Motor neuron (in vitro differentiated cells): ENCODE measurements at regions not wholly inside any gene's neighbourhood (a gene's known extent, or its start where the extent isn't known, plus 50 kb on each side); places are given as distances from the start of the nearest gene placed in this dataset.
A peak's percentile ranks its signal among the peaks of the same experiment; 100 is the strongest.
"Not testable (repeated sequence)": the region's sequence is repeated elsewhere in the genome, so short reads cannot be mapped to it uniquely, and the experiment has no call there.

ENCODE experiments used
- ATAC-seq, 8 experiments: fragments of 200-7000 bp; cut with Tn5 transposase; replicated peaks in 6 of 8; 2 replicates each; pipeline ENCODE4 v1.8.0; 2021; ENCODE audit warnings: mild to moderate bottlenecking in 8 of 8, moderate library complexity in 8 of 8
- H3K27ac ChIP-seq, 2 donors: fragments of 250-450 bp; sonication (Bioruptor Pico); 2 replicates each; pipeline ENCODE4 v1.9.0; 2021; ENCODE audit warnings: antibody characterized with exemption in 2 of 2, mild to moderate bottlenecking in 2 of 2, moderate library complexity in 1 of 2
- H3K4me1 ChIP-seq, 2 donors: fragments of 250-450 bp; sonication (Bioruptor Pico); replicated peaks in 1 of 2; 2 replicates each; pipeline ENCODE4 v1.6.1; 2021; ENCODE audit warnings: antibody characterized with exemption in 2 of 2, mild to moderate bottlenecking in 2 of 2, moderate library complexity in 1 of 2
- H3K4me3 ChIP-seq, 5 donors: fragments of 250-450 bp; sonication (Bioruptor Pico); 2 replicates each; pipeline ENCODE4 v1.9.0; 2021; ENCODE audit warnings: antibody characterized with exemption in 5 of 5, mild to moderate bottlenecking in 5 of 5, moderate library complexity in 4 of 5
- WGBS, 10 experiments: fragments of 450-650 bp; shearing (Covaris generic); methylation state at CpG; one replicate each; pipeline ENCODE4 v1.0.0; 2022; 5-methylcytosine and 5-hydroxymethylcytosine counted together
- in situ Hi-C, 9 experiments: fragments of 400-800 bp; cut with MboI; loops; one replicate each; pipeline ENCODE4 v1.15.0; 2021; ENCODE audit warnings: low sequenced_read_pairs in 9 of 9, low pct_unique_long_range_greater_than_20kb in 2 of 9; ENCODE audit not compliant: unreplicated experiment in 9 of 9

DNA sequence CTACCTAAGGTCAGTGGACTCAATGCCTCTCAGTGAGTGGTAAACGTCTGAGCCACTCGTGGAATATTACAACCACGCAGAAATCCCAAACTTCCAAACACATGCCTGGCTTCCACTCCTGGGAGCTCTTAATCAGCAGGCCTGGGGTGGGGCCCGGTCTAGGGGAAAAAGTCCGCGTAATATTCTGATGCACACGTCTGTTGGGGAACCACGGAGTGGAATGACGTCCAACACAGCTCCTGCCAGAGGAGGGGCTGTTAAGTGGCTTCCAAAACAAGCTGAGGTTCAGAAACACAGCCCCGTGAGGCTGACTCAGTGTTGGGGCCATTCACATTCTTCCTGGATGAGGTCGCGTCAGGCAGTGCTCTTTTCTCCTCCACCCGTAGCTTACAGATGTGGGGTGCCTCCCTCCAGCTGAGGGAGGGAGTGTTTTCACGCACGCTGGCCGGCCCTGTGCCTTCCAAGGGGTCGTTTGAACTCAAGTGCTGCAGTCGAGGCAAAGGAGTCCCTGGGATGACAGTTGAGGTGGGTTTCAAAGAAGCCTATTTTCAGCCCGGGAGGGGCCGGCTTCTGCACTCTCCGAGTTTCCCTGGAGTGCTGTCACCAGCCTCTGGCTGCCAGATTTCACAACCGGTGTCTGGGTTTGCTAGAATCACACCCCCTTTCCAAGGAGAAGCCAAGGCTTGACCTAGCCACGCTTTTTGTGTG lies 73.1 kb downstream of the ACKR3 start:
- Histone ChIP-seq H3K4me3 (no peak overlapping the region), H3K27ac (no peak overlapping the region), H3K4me1 (no peaks in the 10 kb centered on the region)
- in situ Hi-C loops = no loop called here
- 0 to 100% (median 61%) methylated on average over 1 to 14 of the region's 23 CpGs; no CpG with 5 or more reads in 1 of the 10 experiments for WGBS, 10 experiments
- ATAC-seq = peak; percentile 50 to 97 (median 92)

DNA sequence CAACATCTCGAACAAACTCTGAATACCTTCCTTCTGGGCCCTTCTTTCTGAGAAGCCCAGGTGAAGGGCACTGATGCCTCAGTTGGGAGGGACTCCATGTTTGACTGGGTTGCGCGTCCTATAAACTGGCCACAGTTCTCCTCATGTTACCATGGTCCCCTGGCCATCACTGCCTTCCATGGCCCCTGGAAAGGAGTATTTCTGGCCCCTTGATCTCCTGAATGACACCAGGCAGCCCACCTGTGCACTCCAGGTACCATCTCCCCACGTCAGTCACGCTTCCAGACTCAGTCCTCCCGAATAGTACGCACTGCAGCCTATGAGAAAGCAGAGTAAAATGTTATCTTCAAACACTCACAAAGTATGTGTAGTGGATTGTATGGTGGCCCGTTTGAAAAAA lies 73.9 kb downstream of the ACKR3 start:
- no peak for ATAC-seq
- WGBS, 10 experiments = 80 to 97% (median 93%) methylated on average over 1 to 8 of the region's 8 CpGs; no CpG with 5 or more reads in 4 of the 10 experiments
- Histone ChIP-seq H3K4me1 (no peaks in the 10 kb centered on the region), H3K27ac (no peak overlapping the region), H3K4me3 (no peak overlapping the region)
- in situ Hi-C loops = no loop called here

DNA sequence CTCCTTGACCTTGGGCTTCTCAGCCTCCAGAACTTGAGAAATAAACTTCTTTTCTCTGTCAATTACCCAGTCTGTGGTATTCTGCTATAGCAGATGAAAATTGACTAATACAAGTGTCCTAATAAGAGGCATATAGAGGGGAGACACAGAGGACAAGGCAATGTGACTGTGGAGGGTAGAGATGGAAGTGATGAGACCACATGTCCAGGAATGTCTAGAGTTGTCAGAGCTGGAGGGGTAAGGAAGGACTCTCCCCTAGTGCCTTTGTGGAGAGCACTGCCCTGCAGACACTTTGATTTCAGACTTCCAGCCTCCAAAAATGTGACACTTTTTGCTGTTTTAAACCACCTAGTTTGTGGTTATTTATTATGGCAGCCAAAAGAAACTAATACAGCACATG lies 74.4 kb downstream of the ACKR3 start:
- ATAC-seq = no peak
- in situ Hi-C loops = no loop called here
- Histone ChIP-seq H3K4me1 (no peaks in the 10 kb centered on the region), H3K27ac (no peak overlapping the region), H3K4me3 (no peak overlapping the region)

DNA sequence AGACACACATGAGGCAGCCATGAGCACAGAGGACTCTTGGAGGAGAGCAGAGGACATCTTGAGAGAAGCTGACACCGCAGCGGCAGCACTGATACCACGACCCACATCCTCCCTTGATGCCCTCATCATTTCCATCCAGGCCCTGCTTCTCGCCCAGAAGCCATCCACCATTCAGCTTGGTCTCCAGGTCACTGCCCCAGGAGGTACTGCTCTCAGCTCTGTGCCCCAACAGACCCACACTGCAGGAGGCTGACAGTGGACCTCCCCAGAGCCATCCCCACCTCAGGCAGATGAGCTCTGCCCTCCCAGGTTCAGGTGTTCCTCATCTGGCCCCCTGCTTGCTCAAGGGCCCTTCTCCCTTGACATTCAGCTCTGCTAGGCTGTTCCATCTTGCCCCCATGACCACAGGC lies 74.9 kb downstream of the ACKR3 start:
- in situ Hi-C loops = no loop called here
- Histone ChIP-seq H3K4me1 (no peaks in the 10 kb centered on the region), H3K27ac (no peak overlapping the region), H3K4me3 (no peak overlapping the region)
- ATAC-seq = no peak
- 68 to 100% methylated on average over 2 to 4 of the region's 4 CpGs; no CpG with 5 or more reads in 8 of the 10 experiments for WGBS, 10 experiments

DNA sequence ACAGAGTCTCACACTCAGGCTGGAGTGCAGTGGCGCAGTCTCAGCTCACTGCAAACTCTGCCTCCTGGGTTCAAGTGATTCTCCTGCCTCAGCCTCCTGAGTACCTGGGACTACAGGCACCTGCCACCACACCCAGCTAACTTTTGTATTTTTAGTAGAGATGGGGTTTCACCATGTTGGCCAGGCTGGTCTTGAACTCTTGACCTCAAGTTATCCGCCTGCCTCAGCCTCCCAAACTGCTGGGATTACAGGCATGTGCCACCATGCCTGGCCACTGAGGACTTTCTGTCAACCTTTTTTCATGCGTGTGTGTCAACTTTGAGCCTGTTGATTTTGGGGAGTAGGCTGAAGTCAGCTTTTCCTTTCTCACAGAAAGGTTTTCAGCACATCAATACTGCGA lies 75.5 kb downstream of the ACKR3 start:
- H3K27ac ChIP-seq, H3K4me3 ChIP-seq, ATAC-seq, in situ Hi-C loops, H3K4me1 ChIP-seq: not testable (repeated sequence)
- WGBS, 10 experiments = 91 to 100% (median 100%) methylated on average over 1 to 3 of the region's 4 CpGs; no CpG with 5 or more reads in 1 of the 10 experiments

DNA sequence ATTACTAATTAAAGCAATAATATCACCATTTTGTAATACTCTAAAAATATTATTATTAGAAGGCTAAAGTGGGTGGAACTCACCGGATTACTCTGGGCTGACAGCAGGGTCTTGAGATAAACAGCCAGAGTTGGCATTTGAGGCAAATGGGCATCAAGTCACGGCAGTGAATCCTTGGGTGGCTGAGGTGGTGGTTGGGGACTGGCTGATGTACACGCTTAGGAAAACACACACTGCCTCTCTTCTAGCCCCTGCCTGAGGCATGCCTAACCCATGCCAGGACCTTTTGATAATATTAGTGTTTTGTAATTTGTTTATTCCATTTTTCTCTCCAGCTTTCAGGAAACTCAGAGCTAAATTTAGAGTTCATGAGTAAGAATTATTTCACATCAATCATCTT lies 76.8 kb downstream of the ACKR3 start:
- H3K4me1 ChIP-seq = no peaks in the 10 kb centered on the region
- no peak overlapping the region for H3K27ac ChIP-seq
- H3K4me3 ChIP-seq = no peak overlapping the region
- 11 to 100% (median 77%) methylated on average over 1 to 3 of the region's 3 CpGs; no CpG with 5 or more reads in 4 of the 10 experiments for WGBS, 10 experiments
- no peak for ATAC-seq
- in situ Hi-C loops = no loop called here

DNA sequence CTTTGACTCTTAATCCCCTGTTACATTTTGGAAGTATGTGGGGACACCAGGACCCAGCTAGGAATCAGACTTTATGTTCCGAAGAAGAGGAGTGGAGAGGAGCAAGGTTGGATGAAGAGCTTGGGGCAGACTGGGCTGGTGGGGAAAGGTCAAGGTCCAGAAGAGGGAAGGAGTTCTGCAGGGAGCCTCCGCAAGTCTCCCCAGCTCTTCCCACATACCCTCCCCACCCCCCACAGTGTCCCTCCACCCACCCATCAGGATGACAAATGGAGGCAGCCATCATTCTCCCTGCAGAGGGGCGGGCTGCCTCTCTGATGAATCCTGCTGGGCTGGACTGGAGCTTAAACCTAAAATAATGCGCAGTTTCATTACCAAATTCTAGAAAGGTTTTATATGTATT lies 77.2 kb downstream of the ACKR3 start:
- ATAC-seq = no peak

DNA sequence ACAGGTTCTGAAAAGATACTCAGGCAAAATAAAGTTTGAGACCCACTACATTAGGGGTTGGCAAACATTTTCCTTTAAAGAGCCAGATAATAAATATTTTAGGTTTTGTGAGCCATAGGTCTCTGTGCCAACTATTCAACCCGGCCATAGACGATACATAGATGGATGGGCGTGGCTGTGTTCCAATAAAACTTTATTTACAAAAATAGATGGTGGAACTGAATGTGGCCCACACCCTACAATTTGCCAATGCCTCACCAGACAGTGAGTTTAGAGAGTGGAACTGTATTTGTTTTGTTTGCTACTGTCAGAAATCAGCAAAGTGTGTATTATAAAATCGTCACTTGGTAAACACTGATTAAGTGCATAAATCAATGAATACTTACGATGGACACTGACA lies 78.0 kb downstream of the ACKR3 start:
- no peak for ATAC-seq
- Histone ChIP-seq H3K4me3 (no peak overlapping the region), H3K27ac (no peak overlapping the region), H3K4me1 (no peaks in the 10 kb centered on the region)
- in situ Hi-C loops = no loop called here
- 70 to 98% (median 89%) methylated on average over 3 to 5 of the region's 5 CpGs; no CpG with 5 or more reads in 1 of the 10 experiments for WGBS, 10 experiments

More for the DNA sequence above, 77.2 kb downstream of the ACKR3 start:
- in situ Hi-C loops = no loop called here
- Histone ChIP-seq H3K4me1 (no peaks in the 10 kb centered on the region), H3K4me3 (no peak overlapping the region), H3K27ac (no peak overlapping the region)
- WGBS, 10 experiments = 40 to 100% (median 79%) methylated on average over 1 to 2 of the region's 4 CpGs; no CpG with 5 or more reads in 6 of the 10 experiments

DNA sequence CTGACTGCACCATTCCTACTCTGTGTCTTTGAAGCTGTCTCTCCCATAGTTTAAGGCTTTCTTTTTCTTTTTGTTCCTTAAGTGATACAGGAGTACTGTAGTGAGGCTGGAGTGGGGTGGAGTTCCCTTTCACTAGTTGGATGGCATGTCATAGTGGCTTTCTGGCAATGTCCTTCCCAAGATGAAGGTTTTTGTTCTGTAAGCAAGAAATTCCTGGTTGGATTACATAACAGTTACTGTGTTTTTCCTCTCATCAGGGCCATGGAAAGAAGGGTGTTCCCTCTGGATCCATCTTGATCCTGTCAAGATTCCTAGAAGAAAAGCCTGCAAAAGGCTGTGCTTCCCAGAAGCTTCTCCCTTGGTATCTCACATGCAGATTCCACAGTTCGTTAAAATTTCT lies 84.2 kb downstream of the ACKR3 start:
- WGBS, 10 experiments = 0 to 100% (median 80%) methylated on average over 1 of the region's 1 CpG; no CpG with 5 or more reads in 7 of the 10 experiments
- Histone ChIP-seq H3K27ac (no peak overlapping the region), H3K4me3 (no peak overlapping the region), H3K4me1 (no peaks in the 10 kb centered on the region)
- in situ Hi-C loops = no loop called here
- ATAC-seq = peak in 2 of 8 experiments; percentile 52 to 66

GRCh38 chr2:236654496-236654895 lies 84.9 kb downstream of the ACKR3 start:
- no peak overlapping the region for H3K27ac ChIP-seq
- in situ Hi-C loops = no loop called here
- H3K4me3 ChIP-seq = no peak overlapping the region
- no peak for ATAC-seq
- H3K4me1 ChIP-seq = peaks cover 3% of the 10 kb centered on the region in 2 donors
- WGBS, 10 experiments = 0 to 100% (median 67%) methylated on average over 1 to 3 of the region's 6 CpGs; no CpG with 5 or more reads in 2 of the 10 experiments

DNA sequence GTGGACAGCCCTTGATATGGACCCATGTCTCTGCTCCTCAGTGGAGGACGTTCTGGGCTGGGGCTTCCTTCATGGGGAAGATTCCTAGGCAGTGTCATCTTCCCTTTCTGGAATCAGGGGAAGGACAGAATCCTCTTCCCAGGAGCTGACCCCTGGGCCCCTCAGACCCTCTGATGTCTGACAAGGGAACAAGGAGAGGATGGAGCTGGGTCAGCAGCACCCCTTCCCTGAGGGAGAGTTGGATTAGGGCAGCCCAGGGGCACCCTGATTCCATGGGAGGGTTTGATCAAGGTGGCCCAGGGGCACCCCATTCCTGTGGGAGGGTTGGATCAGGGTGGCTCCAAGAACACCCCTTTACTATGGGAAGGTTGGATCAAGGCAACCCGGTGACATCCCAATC lies 86.5 kb downstream of the ACKR3 start:
- in situ Hi-C loops = no loop called here
- H3K27ac ChIP-seq = no peak overlapping the region
- ATAC-seq = no peak
- no peak overlapping the region for H3K4me3 ChIP-seq
- WGBS, 10 experiments = 10 to 100% (median 85%) methylated on average over 1 to 2 of the region's 2 CpGs; no CpG with 5 or more reads in 4 of the 10 experiments
- H3K4me1 ChIP-seq = peaks cover 14 to 19% of the 10 kb centered on the region in 2 donors

- in situ Hi-C loops = no loop called here
- Histone ChIP-seq H3K4me3 (no peak overlapping the region), H3K27ac (no peak overlapping the region), H3K4me1 (peaks cover 18 to 19% of the 10 kb centered on the region in 2 donors)
- 100% methylated on average over 1 of the region's 2 CpGs; no CpG with 5 or more reads in 8 of the 10 experiments for WGBS, 10 experiments
- ATAC-seq = no peak
Observed at GRCh38 chr2:236656721-236657120, 87.1 kb downstream of the ACKR3 start.

DNA sequence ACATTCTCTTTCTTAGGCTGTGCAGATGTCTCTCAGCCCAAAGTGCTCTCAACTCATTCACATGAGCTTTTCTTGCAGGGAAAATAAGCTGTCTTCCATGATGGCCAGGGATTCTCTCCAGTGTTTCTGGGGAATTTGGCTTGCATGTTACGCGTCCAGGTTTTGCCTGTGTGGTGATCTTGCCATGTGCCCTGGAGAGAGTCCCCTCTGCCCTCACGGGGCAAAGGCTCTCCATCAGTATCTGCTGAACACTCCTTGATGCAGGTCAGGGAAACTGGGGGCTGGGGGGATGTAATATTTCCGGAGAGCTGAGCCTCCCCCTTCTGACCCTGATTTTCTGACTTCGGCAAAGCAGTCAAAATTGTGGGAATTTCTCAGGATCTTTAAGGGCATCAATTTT lies 87.6 kb downstream of the ACKR3 start:
- H3K27ac ChIP-seq = no peak overlapping the region
- WGBS, 10 experiments = 60 to 100% (median 91%) methylated on average over 1 to 5 of the region's 5 CpGs; no CpG with 5 or more reads in 1 of the 10 experiments
- H3K4me1 ChIP-seq = peaks cover 18 to 19% of the 10 kb centered on the region in 2 donors
- in situ Hi-C loops = no loop called here
- no peak for ATAC-seq
- H3K4me3 ChIP-seq = no peak overlapping the region

- no peak overlapping the region for H3K4me3 ChIP-seq
- H3K27ac ChIP-seq = no peak overlapping the region
- H3K4me1 ChIP-seq = peaks cover 18 to 19% of the 10 kb centered on the region in 2 donors
- WGBS, 10 experiments = 66 to 100% (median 95%) methylated on average over 2 to 4 of the region's 4 CpGs; no CpG with 5 or more reads in 1 of the 10 experiments
- in situ Hi-C loops = no loop called here
- ATAC-seq = no peak
Observed at GRCh38 chr2:236657801-236658200, 88.2 kb downstream of the ACKR3 start.
